ENCODE measurements at regions not wholly inside any gene's neighbourhood (a gene's known extent, or its start where the extent isn't known, plus 50 kb on each side); places are given as distances from the start of the nearest gene placed in this dataset.
"Not testable (repeated sequence)": the region's sequence is repeated elsewhere in the genome, so short reads cannot be mapped to it uniquely, and the experiment has no call there.

- no peak for DNase-seq (ENCODE audit: low read depth, low spot score)
- in situ Hi-C loops (cut with HindIII; ENCODE audit: low pct_unique_long_range_greater_than_20kb, low sequenced_read_pairs): no loop called here
These were observed 84.6 kb upstream of the DNAH5 start for GRCh38 chr5:14028938-14029584.

DNA sequence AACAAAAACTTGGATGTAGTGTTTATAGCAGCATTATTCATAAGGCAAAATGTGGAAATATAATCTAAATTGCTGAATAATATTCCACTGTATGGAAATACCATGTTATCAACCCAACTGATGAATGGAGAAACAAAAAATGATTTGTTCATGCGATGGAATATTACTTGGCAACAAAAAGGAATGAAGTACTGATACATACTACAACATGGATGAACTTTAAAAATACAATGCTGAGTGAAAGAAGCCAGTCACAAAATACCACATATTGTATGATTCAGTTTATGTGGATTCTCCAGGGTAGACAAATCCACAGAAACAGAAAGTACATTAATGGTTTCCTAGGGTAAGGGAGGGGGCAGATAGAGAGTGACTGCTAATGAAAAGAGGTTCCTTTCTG lies 83.7 kb upstream of the DNAH5 start:
- in situ Hi-C loops (cut with HindIII; ENCODE audit: low pct_unique_long_range_greater_than_20kb, low sequenced_read_pairs): no loop called here

GRCh38 chr5:14025569-14026286 lies 81.2 kb upstream of the DNAH5 start:
- DNase-seq (ENCODE audit: low read depth, low spot score): no peak
- in situ Hi-C loops (cut with HindIII; ENCODE audit: low pct_unique_long_range_greater_than_20kb, low sequenced_read_pairs): no loop called here

More for the DNA sequence above, 83.7 kb upstream of the DNAH5 start:
- DNase-seq (ENCODE audit: low read depth, low spot score): no peak

- in situ Hi-C loops (cut with HindIII; ENCODE audit: low pct_unique_long_range_greater_than_20kb, low sequenced_read_pairs): loop anchor here (25.0 kb wide), 1 partner anchor 89 kb away; no protein-coding TSS in a partner anchor
- DNase-seq (ENCODE audit: low read depth, low spot score): no peak
These were observed 78.5 kb upstream of the DNAH5 start for GRCh38 chr5:14022971-14023370.

GRCh38 chr5:14020944-14021343 lies 76.5 kb upstream of the DNAH5 start:
- not testable (repeated sequence) for DNase-seq (ENCODE audit: low read depth, low spot score)
- in situ Hi-C loops (cut with HindIII; ENCODE audit: low pct_unique_long_range_greater_than_20kb, low sequenced_read_pairs): loop anchor here (25.0 kb wide), 1 partner anchor 91 kb away; no protein-coding TSS in a partner anchor

DNA sequence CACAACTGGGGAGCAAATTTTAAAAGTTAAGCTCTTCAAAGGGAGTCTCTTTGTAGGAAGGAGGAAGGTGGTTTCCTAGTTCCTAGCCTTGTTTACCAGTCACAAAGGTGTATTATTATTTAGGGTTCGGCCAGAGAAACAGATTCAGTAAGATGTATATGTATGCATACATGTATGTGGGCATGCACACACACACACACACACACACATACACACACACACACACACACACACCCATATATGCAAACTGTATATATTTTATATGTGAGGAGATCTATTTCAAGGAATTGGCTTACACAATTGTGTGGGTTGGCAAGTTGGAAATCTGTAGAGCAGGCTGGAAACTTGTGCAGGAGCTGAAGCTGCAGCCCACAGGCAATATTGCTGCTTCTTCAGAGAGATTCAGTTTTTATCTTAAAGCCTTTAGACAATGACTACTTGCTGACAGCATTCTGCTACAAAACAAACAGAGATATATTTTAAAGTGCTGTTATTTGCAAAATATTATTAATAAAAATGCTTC lies 75.3 kb upstream of the DNAH5 start:
- in situ Hi-C loops (cut with HindIII; ENCODE audit: low pct_unique_long_range_greater_than_20kb, low sequenced_read_pairs): loop anchor here (25.0 kb wide), 1 partner anchor 92 kb away; no protein-coding TSS in a partner anchor
- DNase-seq (ENCODE audit: low read depth, low spot score): no peak

- peak; percentile 45 for DNase-seq (ENCODE audit: low read depth, low spot score)
- in situ Hi-C loops (cut with HindIII; ENCODE audit: low pct_unique_long_range_greater_than_20kb, low sequenced_read_pairs): loop anchor here (25.0 kb wide), 1 partner anchor 94 kb away; no protein-coding TSS in a partner anchor
These were observed 73.4 kb upstream of the DNAH5 start for GRCh38 chr5:14017904-14018303.

DNA sequence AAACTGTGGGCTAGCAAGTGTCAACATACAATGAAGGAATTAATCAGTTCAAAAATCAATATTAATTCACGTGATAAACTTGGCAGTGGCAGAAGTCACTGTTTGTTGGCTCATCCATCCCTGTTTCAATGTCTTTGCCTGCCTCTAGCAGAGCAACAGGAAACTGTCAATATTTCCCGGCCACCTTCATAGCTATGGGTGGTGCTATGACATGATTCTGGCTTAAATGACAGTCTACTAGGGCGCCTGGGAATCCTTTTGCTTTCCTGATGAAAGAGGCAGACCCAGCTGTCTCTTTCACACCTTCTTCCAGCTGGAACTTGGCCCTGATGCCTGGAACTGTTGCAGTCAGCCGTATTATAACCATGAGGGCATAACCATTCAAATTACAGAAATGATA lies 72.1 kb upstream of the DNAH5 start:
- in situ Hi-C loops (cut with HindIII; ENCODE audit: low pct_unique_long_range_greater_than_20kb, low sequenced_read_pairs): loop anchor here (25.0 kb wide), 1 partner anchor 96 kb away; no protein-coding TSS in a partner anchor
- no peak for DNase-seq (ENCODE audit: low read depth, low spot score)

GRCh38 chr5:14011089-14012020 lies 66.9 kb upstream of the DNAH5 start:
- in situ Hi-C loops (cut with HindIII; ENCODE audit: low pct_unique_long_range_greater_than_20kb, low sequenced_read_pairs): loop anchor here (25.0 kb wide), 1 partner anchor 101 kb away; no protein-coding TSS in a partner anchor
- DNase-seq (ENCODE audit: low read depth, low spot score): peak; percentile 92

- no peak for DNase-seq (ENCODE audit: low read depth, low spot score)
- in situ Hi-C loops (cut with HindIII; ENCODE audit: low pct_unique_long_range_greater_than_20kb, low sequenced_read_pairs): loop anchor here (25.0 kb wide), 1 partner anchor 103 kb away; no protein-coding TSS in a partner anchor
These were observed 65.1 kb upstream of the DNAH5 start for GRCh38 chr5:14009575-14009974.

GRCh38 chr5:14008819-14009311 lies 64.4 kb upstream of the DNAH5 start:
- in situ Hi-C loops (cut with HindIII; ENCODE audit: low pct_unique_long_range_greater_than_20kb, low sequenced_read_pairs): loop anchor here (25.0 kb wide), 1 partner anchor 103 kb away; no protein-coding TSS in a partner anchor
- DNase-seq (ENCODE audit: low read depth, low spot score): no peak

GRCh38 chr5:14006823-14007520 lies 62.5 kb upstream of the DNAH5 start:
- in situ Hi-C loops (cut with HindIII; ENCODE audit: low pct_unique_long_range_greater_than_20kb, low sequenced_read_pairs): loop anchor here (25.0 kb wide), 1 partner anchor 105 kb away; no protein-coding TSS in a partner anchor
- no peak for DNase-seq (ENCODE audit: low read depth, low spot score)

DNA sequence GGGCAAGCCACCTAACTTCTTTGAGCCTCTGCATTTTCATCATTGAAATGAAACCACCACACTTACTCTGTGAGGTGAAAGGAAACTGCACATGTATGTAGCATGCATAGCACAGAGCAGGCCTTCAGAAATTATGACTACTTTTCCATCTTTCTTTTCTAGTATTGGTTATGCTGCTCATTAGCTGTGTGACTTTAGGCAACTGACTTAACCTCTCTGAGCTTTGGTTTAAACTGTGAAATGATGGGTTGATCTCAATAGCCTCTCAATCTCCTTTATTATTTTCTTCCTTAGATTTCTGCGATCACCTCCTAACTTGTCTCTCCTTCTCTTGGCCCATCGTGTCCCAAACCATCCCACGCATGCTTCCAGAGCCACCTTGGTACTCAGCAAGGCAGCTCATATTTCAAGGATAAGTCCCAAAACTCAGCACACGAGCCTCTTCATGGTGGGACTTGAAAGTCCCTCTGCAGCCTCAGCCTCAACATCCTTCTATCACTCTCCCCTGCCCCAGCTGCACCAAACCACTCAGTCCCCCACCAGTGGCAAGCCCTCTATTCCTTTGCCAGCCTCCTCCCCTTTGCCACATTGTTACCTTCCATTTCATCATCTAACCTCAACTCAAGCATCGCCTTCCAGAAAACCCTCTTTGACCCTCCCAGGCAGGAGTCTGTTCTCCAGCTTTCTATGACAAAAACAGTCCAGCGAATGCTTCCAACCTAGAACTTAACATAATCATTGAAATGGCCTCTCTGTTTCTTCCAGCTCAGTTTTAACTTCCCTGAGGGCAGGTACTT lies 60.3 kb upstream of the DNAH5 start:
- no peak for DNase-seq (ENCODE audit: low read depth, low spot score)
- in situ Hi-C loops (cut with HindIII; ENCODE audit: low pct_unique_long_range_greater_than_20kb, low sequenced_read_pairs): loop anchor here (25.0 kb wide), 1 partner anchor 108 kb away; no protein-coding TSS in a partner anchor

- DNase-seq (ENCODE audit: low read depth, low spot score): no peak
- in situ Hi-C loops (cut with HindIII; ENCODE audit: low pct_unique_long_range_greater_than_20kb, low sequenced_read_pairs): loop anchor here (25.0 kb wide), 1 partner anchor 108 kb away; no protein-coding TSS in a partner anchor
These were observed 59.4 kb upstream of the DNAH5 start for GRCh38 chr5:14003936-14004335.

GRCh38 chr5:14003513-14003912 lies 59.0 kb upstream of the DNAH5 start:
- in situ Hi-C loops (cut with HindIII; ENCODE audit: low pct_unique_long_range_greater_than_20kb, low sequenced_read_pairs): loop anchor here (25.0 kb wide), 1 partner anchor 109 kb away; no protein-coding TSS in a partner anchor

DNA sequence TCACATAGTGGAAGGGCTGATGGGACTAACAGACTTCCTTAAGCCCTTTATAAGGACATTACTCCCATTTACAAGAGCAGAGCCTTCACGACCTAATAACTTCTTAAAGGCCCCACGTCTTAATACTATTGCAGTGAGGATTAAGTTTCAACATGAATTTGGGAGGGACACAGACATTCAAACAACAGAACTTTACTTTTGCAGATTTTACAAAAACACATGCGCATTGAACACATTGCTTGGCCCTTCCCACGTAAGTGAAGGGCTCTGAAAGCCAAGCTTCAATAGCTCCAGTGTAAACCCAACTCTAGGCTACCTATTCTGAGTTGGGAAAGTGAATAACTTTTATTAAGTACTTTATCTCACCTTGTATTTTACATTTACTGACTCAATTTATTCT lies 53.8 kb upstream of the DNAH5 start:
- DNase-seq (ENCODE audit: low read depth, low spot score): no peak
- in situ Hi-C loops (cut with HindIII; ENCODE audit: low pct_unique_long_range_greater_than_20kb, low sequenced_read_pairs): loop anchor here (25.0 kb wide), 1 partner anchor 289 kb away; no protein-coding TSS in a partner anchor

More at GRCh38 chr5:14003513-14003912, 59.0 kb upstream of the DNAH5 start:
- DNase-seq (ENCODE audit: low read depth, low spot score): no peak

Data from SK-MEL-5 (cell line).